Inflammatory macrophage (primary cell): ENCODE measurements at regions not wholly inside any gene's neighbourhood (a gene's known extent, or its start where the extent isn't known, plus 50 kb on each side); places are given as distances from the start of the nearest gene placed in this dataset.
"Not testable (repeated sequence)": the region's sequence is repeated elsewhere in the genome, so short reads cannot be mapped to it uniquely, and the experiment has no call there.

Experiments
- DNase-seq, 2 donors: peaks; one replicate each; pipeline ENCODE4 v3.0.0-alpha.2; 2020 to 2022

DNA sequence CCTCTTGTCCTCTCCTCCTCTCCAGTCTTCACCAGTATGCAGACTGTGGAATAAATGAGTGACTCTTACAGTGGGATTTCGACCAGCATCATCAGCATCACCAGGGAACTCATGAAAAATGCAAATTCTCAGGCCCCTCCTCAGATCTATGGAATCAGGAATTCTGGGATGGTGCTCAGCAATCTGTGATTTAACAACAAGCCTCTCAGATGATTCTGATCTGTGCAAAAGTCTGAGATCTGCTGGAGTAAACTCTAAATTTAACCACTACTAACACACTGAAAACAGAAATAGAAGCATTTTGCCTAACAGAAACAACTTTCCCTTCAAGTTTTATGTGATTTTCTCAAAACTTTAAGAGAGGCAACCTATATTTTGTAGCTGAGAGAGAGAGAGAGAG lies 124.8 kb upstream of the FAM3C start:
- DNase-seq, result no peak

DNA sequence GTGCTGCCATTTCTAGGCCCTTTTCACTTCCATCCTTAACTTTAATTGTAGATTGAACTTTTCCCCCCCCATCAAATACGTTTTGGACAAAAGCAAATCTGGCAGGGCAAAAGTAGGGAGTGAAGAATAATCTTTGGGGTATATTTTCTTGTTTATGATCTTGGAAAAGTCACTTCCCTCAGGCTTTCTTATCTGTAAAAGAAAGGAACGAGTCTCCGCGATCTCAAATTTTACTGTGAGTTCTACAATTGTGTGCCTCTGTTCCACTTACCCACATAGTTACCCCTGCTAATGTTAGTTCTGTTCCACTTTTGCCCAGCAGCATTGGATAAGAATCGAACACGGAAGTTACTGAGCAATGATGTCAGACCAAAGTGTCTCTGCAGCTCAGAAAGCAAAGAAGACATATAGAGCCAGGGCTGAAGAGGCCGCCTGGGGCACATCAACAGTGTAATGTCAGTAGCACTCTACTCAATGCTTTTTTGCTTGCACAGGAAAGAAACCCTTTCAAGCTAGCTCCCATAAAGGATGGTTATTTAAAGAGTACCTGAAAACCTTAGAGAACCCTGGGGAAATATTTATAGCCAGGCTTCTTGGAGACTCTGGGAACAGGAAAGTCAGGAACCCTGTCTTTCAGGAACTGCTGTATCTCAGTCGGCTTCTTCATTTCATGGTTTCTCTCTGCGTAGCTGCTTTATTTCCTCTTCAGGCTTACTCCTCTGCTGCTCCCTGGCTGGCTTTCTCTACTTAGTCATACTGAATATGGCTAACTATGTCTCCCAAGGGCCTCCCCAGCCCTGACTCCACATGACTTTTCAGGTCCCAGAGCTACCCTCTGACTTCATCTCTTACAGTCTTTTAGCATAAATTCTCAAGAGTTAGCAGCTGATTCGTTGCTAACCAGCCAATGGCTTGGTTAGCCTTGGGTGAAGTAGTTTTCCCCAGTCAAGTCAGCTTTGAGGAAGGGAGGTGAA lies 123.7 kb upstream of the FAM3C start:
- DNase-seq, result peak; percentile 65 to 87

DNA sequence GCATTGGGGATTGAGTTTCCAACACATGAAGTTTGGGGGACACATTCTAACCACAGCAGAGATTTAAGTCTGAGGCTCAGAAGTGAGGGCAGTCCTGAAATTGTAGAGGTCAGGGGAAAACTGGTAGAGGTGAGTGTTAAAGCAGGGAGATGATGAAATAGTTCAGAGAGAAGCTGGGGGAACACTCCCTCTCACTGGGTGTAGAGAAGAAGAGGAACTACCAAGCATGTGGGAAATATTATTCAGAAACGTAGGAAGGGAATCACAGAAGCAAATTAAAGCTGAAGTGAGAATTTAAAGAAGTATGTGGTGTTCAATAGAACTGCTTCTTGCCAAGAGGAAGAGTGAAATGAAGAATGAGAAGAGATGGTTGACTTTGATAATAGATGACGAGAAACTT lies 121.5 kb upstream of the FAM3C start:
- DNase-seq, result peak; percentile 44 to 53

DNA sequence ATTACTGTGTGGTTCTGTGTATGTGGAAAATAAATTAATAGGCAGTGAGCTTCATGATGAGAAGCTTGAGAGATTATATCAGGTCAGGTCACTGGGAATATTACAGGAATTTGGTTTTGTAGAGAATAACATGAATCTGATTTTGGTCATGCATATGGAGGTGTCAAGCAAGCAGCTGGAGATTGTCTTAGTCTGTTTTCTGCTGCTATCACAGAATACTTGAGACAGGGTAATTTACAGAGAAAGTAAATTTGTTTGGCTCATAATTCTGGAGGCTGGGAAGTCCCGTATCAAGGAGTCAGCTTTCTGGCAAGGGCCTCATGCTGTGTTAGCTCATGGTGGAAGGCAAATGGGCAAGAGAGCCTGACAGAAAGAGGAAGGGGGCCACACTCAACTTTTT lies 120.7 kb upstream of the FAM3C start:
- no peak for DNase-seq

DNA sequence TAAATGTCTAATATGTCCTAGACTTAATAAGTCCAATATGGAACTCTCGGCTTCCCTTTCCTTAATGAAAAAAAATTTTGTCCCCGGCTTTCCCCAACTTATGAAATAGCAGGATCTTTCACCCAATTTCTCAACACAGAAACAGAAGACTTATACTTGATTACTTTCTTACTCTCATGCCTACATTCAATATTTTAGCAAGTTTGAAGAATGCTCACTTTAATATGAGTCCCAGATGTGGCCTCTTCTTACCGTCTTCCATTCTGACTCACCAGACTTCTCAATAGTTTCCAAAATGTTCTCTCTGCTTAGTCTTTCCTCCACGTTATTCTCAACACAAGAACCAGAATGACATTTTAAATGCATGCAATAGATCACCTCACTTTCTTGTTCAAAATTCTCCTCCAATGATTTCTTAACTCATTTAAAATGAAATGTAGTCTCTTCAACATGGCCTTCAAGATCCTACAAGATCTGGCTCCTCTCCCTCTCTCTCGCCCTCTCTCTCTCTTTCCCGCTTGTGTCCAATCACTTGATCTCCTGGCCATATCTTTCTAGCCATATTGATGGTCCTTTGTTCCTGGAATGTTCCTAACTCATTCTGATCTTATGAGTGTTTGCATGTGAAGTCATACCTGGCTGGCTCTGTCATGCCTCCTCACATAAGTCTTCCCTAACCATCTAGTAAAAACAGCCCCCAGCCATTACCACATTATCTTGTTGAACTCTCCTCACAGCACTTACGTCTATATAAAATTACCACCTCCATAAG lies 119.7 kb upstream of the FAM3C start:
- no peak for DNase-seq

DNA sequence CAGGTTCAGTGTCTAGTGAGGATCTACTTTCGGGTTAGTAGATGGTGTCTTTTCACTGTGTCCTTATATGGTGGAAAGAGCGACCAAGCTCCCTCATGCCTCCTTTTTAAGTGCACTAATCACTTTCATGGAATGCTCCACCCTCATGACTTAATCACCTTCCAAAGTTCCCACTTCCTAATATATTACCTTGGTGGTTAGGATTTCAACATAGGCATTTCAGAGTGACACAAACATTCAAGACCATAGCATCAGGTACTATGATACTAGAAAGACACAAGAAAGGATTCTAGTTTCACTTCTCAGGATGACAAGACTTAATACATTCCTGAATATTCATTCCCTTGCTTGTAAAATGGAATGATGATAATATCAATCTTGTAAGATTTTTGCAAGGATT lies 119.1 kb upstream of the FAM3C start:
- DNase-seq, result no peak

DNA sequence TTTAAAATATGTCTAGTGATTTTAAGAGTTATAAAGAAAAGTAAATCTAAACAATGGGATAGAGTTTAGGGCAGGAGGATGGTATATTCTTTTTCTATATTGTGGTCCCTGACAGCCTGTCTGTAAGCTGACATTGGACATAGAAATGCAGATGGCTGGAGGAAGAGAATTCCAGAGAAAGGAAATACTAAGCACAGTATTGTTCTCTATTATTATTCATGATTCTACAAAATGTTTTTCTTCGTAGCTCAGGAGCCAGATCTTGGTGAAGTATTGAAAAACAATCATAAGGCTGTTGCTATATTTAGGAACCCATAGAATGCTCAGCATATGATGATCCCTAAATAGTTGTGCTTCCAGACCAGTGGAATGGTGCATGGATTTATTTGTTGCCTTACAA lies 117.0 kb upstream of the FAM3C start:
- DNase-seq, result no peak

DNA sequence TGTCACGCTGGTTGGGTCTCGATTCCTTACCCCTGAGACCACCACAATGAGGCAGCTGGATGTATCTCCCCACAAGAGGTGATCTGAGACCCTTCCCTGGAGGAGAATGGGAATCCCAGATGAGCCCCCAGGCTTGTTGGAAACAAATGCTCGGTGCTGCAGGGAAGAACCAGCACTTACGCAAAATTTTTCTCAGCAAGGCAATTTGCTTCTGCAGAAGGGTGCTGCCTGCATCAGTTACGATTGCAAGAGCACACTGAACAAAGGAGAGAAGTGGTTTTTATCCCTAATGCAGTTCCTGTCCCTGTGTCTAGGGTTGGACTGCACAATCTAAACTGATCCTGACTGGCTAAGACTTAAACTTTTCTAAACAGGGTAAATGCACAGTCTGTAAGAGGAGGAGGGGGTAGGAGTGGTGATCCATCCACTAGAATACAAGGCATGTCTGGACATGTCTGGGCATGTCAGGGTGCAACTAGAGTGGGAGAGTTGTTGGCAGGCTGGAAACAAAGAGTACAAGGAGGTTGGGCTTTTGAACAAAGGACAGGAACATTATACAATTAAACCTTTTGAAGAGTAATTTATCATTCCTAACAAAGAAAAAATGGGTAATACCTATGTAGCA lies 114.9 kb upstream of the FAM3C start:
- DNase-seq, result no peak

DNA sequence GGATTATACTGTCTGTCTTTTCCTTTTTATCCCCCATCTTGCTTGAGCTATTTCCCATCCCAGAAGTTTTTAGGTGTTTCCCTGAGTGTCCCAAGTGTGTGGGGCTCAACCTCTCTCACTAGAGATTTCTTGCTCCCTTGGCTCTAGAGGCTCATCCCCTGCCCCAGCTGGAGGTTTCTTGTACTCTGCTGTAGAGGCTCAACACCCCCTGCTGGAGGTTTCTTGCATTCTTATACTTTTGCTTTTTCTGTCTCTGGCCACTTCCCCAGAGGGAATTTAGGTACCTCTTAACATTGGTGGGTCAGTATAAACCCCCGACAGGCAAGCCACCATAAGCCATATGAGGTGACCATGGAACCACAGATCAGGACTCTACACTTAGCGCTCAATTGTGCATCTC lies 114.2 kb upstream of the FAM3C start:
- DNase-seq, result no peak

DNA sequence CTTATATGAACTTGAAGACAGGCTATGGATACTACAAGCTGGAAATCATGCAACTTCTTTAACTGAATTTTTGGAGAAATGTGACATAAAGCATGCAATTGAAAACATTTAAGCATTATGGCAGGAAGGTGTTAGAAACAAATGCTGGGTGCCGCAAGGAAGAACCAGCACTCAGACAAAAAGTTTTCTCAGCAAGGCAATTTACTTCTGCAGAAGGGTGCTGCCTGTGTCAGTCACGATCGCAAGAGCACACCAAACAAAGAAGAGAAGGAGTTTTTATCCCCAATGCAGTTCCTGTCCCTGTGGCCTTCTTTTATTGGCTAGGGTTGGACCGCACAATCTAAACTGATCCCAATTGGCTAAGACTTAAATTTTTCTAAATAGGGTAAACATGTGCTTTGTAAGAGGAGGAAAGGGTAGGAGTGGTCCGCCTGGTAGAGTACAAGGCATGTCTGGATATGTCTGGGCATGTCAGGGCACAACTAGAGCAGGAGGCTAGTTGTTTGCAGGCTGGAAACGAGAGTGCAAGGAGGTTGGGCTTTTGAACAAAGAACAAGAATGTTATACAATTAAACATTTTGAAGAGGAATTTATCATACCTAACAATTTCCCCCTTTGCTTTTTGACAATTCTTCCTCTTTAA lies 109.6 kb upstream of the FAM3C start:
- DNase-seq, result no peak

DNA sequence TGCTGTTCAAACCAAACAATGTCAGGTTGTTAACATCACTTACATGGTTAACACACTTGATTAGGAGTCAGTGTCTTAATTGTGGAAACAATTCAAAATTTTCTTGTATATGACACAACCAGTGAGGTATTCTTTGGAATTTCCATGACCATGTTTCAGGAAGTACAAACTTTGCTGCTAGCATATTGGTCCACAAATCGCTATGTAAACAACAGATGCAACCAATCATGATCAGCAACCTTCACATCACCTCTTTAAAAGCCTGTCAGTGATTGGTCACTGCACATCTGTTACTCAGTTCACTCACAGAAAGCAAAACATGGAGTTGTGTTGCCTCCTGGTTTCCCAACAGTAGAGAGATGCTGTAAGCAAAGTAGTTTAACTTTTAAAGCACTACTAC lies 108.9 kb upstream of the FAM3C start:
- DNase-seq, result no peak

DNA sequence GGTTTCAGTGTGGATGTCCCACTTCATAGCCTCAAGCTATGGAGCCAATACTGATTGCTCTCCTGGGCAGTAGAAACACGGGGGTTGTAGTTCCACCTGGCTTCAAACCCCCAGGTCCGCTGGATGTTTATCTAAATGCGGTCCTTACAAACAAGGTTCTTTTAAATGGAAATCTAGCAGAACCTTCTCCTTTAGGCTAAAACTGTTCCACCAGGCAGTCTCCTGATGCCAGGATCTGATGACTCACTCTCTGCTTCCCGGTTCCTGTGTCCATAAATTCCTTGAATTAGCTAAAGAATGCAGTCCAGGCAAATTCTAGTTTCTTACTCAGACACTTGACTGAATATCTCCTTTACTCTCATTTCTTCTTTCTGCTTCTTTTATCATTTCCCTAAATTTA lies 108.4 kb upstream of the FAM3C start:
- DNase-seq, result no peak

DNA sequence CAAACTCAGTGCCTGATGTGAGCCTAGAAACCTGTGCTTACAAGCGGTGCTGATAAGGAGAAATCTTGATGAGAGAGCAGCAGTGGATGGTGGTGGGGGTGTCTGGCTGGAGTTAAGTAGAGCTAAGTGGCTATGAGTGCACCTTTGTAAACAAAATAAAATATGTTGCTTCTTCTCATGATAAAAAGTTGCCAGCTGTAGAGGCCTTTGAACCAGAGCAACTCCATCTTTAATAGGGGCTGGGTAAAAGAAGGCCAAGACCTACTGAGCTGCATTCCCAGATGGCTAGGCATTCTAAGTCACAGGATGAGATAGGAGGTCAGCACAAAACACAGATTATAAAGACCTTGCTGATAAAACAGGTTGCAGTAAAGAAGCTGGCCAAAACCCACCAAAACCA lies 107.6 kb upstream of the FAM3C start:
- DNase-seq, result no peak

DNA sequence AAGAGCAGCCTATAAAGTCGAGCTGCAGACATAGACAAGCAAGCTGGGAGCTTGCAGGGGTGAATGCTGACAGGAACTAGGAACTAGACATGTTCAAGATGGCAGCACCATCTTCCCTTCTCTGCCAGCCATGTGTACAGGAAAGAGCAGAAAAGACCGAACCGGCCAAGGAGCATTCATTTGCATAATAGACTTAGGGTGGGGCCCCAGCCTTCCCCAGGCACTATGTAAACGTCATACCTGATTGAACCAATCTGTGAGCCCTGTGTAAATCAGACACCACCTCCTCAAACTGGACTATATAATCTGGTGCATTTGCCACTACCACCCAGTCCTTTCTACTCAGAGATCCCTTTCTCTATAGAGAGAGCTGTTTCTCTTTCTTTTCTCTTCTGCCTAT lies 106.9 kb upstream of the FAM3C start:
- no peak for DNase-seq

DNA sequence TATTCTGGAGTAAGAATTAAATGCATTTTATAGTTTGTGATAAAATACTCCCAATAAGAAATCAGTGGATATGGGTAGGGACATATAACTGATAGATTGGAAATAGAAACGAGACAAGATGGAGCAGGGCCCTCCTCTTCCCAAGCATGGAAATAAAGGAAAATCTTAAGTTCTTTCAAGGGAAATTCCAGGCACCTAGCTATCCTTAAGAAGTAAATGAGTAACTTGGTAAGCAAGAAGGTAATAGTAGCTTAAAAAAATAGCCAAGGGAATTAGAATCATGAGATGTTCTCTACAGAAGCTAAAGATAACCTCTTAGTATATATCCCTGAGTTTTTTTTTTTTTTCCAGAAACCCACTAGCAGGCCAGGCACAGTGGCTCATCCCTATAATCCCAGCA lies 105.5 kb upstream of the FAM3C start:
- no peak for DNase-seq

DNA sequence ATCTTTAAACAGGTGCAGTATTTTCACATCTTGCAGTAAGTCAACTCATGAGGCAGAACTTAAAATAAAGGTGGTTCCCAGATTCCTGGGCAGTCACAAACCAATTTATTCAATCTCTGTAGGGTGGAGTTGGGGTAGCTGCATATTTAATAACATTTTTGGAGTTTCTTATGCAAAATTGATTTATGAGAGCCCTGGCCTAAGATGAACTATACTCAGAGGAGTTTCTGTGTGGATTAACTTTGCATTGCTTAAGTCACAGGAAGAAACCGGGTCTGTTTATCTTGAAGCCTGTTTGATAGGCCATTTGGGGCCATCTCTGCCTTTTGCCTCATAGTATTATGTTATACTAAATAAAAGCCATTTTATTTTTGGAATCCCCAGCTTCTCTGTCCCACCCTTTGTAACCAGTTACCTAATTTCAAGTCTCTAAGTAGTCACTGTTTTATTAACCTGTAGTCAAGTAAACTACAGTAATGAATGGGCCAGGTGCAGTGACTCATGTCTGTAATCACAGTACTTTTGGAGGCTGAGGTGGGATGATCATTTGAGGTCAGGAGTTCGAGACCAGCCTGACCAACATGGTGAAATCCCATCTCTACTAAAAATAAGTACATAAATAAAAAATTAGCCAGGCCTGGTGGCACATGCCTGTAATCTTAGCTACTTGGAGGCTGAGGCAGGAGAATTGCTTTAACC lies 104.4 kb upstream of the FAM3C start:
- no peak for DNase-seq

DNA sequence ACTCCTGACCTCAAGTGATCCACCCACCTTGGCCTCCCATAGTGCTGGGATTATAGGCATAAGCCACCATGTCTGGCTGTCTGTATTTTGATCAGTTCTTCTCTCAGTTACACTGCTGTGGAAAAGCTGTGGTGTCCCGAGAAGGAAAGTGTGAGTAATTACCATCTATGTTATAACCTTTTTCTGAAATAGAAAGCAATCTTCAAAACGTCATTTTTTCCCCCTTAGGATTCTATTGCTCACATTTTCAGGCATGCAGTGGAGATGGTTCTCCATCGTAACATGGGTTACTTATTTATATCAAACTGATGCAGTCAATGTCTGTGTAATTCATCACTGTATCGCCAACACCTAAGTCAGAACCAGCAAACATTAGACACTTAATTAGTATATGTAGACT lies 103.5 kb upstream of the FAM3C start:
- DNase-seq, result no peak

DNA sequence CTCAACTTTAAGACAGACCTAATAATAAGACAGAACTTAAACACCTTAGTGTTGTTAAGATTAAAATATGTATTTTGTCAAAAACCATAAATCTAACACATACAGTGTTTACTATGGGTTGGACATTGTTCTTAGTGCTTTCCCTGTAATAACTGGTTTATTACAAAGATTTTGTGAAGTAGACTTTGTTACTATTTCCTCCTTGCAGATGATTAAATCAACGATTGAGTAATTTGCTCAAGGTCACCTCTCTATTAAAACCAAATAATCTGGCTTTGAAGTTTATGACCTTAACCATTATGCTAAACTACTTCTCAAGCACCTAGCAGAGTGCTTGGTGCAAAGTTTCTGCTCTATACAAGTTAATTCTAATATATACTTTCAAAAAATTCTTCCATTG lies 102.7 kb upstream of the FAM3C start:
- DNase-seq, result no peak

DNA sequence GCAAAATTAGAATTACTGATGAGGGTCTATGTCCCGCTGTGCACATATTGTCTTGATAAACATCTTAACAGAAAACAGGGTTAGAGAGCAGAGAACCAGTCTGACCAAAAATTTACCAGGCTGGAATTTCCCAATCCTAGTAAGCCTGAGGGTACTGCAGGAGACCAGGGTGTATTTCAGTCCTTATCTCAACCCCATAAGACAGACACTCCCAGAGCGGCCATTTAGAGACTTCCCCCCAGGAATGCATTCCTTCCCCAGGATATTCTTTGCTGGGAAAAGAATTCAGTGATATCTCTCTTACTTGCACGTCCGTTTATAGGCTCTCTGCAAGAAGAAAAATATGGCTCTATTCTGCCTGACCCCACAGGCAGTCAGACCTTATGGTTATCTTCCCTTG lies 101.4 kb upstream of the FAM3C start:
- DNase-seq, result not testable (repeated sequence)

DNA sequence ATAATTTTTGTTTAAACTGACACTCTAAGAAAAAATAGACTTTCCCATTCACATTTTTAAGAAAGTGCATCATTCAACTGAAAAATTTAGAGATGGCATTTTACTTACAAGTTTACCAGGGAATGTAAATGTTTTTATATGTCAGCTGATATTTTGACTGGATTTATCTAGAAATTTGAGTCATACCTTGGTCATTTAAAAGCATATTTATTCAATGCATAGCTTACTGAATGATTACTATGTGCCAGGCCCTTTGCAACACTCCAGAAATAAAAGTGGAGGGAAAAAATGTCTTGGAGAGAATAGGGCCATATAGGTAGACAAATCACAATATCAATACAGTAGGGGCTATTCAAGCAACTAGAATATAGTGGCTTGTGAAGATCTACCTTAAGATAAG lies 98.4 kb upstream of the FAM3C start:
- no peak for DNase-seq

DNA sequence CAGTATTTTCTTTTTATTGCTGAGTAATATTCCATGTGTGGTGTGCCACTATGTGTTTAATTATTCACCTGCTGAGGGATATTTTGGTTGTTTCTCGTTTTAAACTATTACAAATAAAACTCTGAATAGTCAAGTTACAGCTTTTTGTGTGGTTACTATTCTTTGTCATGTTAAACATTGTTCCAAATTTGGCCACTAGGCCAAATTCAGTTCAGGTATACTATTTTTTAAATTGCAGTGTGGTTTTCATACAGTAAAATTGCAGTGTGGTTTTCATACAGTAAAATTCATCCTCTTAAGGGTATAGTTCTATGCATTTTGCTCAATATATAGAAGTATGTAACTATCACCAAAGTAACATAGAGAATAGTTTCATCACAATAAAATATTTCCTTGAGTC lies 97.4 kb upstream of the FAM3C start:
- DNase-seq, result no peak

DNA sequence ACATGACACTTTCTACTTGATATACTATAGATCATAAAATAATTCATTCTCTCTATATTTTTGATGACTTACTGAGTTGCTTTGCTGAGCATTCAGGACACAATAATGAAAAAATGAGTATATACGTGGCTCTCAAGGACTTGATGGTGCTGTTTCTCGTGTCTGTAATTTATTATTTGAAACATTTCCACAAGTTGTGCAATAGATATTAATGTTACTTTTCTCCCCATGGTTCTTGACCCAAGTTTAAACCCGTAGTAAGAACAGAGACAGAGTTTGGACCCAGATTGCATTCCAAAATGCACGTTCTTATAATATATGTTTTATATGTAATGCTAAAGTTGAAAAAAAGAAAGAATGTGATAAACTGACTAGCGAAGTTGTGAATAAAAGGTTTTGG lies 94.2 kb upstream of the FAM3C start:
- no peak for DNase-seq
